ENCODE measurements at regions not wholly inside any gene's neighbourhood (a gene's known extent, or its start where the extent isn't known, plus 50 kb on each side); places are given as distances from the start of the nearest gene placed in this dataset.

- 92 to 94% (median 93%) methylated on average over 16 of the region's 16 CpGs for WGBS, 3 donors
- Histone ChIP-seq H3K27ac (ENCODE audit: low read depth in 1 of 3, low read length in 2 of 3) (no peak overlapping the region), H3K4me1 (ENCODE audit: control insufficient read depth in 3 of 3, insufficient read depth in 2 of 3, low read depth in 1 of 3, low read length in 2 of 3) (peaks cover 0 to 13% (median 0%) of the 10 kb centered on the region in 3 donors), H3K4me3 (ENCODE audit: low read depth in 1 of 3, low read length in 3 of 3) (no peak overlapping the region), H3K36me3 (ENCODE audit: control insufficient read depth in 3 of 3, insufficient read depth in 2 of 3, low read depth in 1 of 3, low read length in 3 of 3) (no peaks in the 10 kb centered on the region), H3K9me3 (ENCODE audit: control insufficient read depth in 2 of 2, insufficient read depth in 1 of 2, low read depth in 1 of 2, low read length in 1 of 2) (no peaks in the 10 kb centered on the region), H3K27me3 (ENCODE audit: control insufficient read depth in 3 of 3, insufficient read depth in 3 of 3, low read length in 3 of 3) (no peaks in the 10 kb centered on the region)
- FAIRE-seq (no peak), DNase-seq (no peak)
Measured at GRCh38 chr2:239517686-239518085, 116.9 kb upstream of the HDAC4 start.

GRCh38 chr2:239516954-239517305, 116.1 kb upstream of the HDAC4 start:
- no peak overlapping the region for H3K4me3 ChIP-seq (ENCODE audit: low read depth in 1 of 3, low read length in 3 of 3)
- 83 to 91% (median 90%) methylated on average over 11 of the region's 11 CpGs for WGBS, 3 donors

GRCh38 chr2:239516286-239516953, 115.6 kb upstream of the HDAC4 start:
- no peaks in the 10 kb centered on the region for H3K27me3 ChIP-seq (ENCODE audit: control insufficient read depth in 3 of 3, insufficient read depth in 3 of 3, low read length in 3 of 3)
- H3K27ac ChIP-seq (ENCODE audit: low read depth in 1 of 3, low read length in 2 of 3) = no peak overlapping the region
- WGBS, 3 donors = 77 to 80% (median 78%) methylated on average over 12 to 13 of the region's 13 CpGs
- no peaks in the 10 kb centered on the region for H3K36me3 ChIP-seq (ENCODE audit: control insufficient read depth in 3 of 3, insufficient read depth in 2 of 3, low read depth in 1 of 3, low read length in 3 of 3)
- no peak overlapping the region for H3K4me3 ChIP-seq (ENCODE audit: low read depth in 1 of 3, low read length in 3 of 3)
- H3K4me1 ChIP-seq (ENCODE audit: control insufficient read depth in 3 of 3, insufficient read depth in 2 of 3, low read depth in 1 of 3, low read length in 2 of 3) = peaks cover 0 to 4% (median 0%) of the 10 kb centered on the region in 3 donors
- FAIRE-seq (no peak), DNase-seq (no peak)
- peaks cover 0 to 6% of the 10 kb centered on the region in 2 donors for H3K9me3 ChIP-seq (ENCODE audit: control insufficient read depth in 2 of 2, insufficient read depth in 1 of 2, low read depth in 1 of 2, low read length in 1 of 2)

More at GRCh38 chr2:239516954-239517305, 116.1 kb upstream of the HDAC4 start:
- Histone ChIP-seq H3K27me3 (ENCODE audit: control insufficient read depth in 3 of 3, insufficient read depth in 3 of 3, low read length in 3 of 3) (no peaks in the 10 kb centered on the region), H3K36me3 (ENCODE audit: control insufficient read depth in 3 of 3, insufficient read depth in 2 of 3, low read depth in 1 of 3, low read length in 3 of 3) (no peaks in the 10 kb centered on the region), H3K4me1 (ENCODE audit: control insufficient read depth in 3 of 3, insufficient read depth in 2 of 3, low read depth in 1 of 3, low read length in 2 of 3) (peaks cover 0 to 8% (median 0%) of the 10 kb centered on the region in 3 donors), H3K27ac (ENCODE audit: low read depth in 1 of 3, low read length in 2 of 3) (no peak overlapping the region), H3K9me3 (ENCODE audit: control insufficient read depth in 2 of 2, insufficient read depth in 1 of 2, low read depth in 1 of 2, low read length in 1 of 2) (peaks cover 0 to 6% of the 10 kb centered on the region in 2 donors)
- no peak for FAIRE-seq
- DNase-seq = no peak

- H3K27ac ChIP-seq (ENCODE audit: low read depth in 1 of 3, low read length in 2 of 3) = no peak overlapping the region
- peaks cover 0 to 6% of the 10 kb centered on the region in 2 donors for H3K9me3 ChIP-seq (ENCODE audit: control insufficient read depth in 2 of 2, insufficient read depth in 1 of 2, low read depth in 1 of 2, low read length in 1 of 2)
- FAIRE-seq (no peak), DNase-seq (peak in 1 of 2 donors; percentile 48)
- H3K4me1 ChIP-seq (ENCODE audit: control insufficient read depth in 3 of 3, insufficient read depth in 2 of 3, low read depth in 1 of 3, low read length in 2 of 3) = peaks cover 0 to 4% (median 0%) of the 10 kb centered on the region in 3 donors
- H3K36me3 ChIP-seq (ENCODE audit: control insufficient read depth in 3 of 3, insufficient read depth in 2 of 3, low read depth in 1 of 3, low read length in 3 of 3) = no peaks in the 10 kb centered on the region
- no peak overlapping the region for H3K4me3 ChIP-seq (ENCODE audit: low read depth in 1 of 3, low read length in 3 of 3)
- no peaks in the 10 kb centered on the region for H3K27me3 ChIP-seq (ENCODE audit: control insufficient read depth in 3 of 3, insufficient read depth in 3 of 3, low read length in 3 of 3)
- 31 to 64% (median 45%) methylated on average over 19 to 24 of the region's 24 CpGs for WGBS, 3 donors
Measured at GRCh38 chr2:239514754-239515530, 114.1 kb upstream of the HDAC4 start.

- peaks cover 0 to 4% (median 0%) of the 10 kb centered on the region in 3 donors for H3K4me1 ChIP-seq (ENCODE audit: control insufficient read depth in 3 of 3, insufficient read depth in 2 of 3, low read depth in 1 of 3, low read length in 2 of 3)
- H3K36me3 ChIP-seq (ENCODE audit: control insufficient read depth in 3 of 3, insufficient read depth in 2 of 3, low read depth in 1 of 3, low read length in 3 of 3) = no peaks in the 10 kb centered on the region
- H3K4me3 ChIP-seq (ENCODE audit: low read depth in 1 of 3, low read length in 3 of 3) = no peak overlapping the region
- DNase-seq (no peak), FAIRE-seq (no peak)
- H3K9me3 ChIP-seq (ENCODE audit: control insufficient read depth in 2 of 2, insufficient read depth in 1 of 2, low read depth in 1 of 2, low read length in 1 of 2) = peaks cover 0 to 6% of the 10 kb centered on the region in 2 donors
- 85 to 89% (median 88%) methylated on average over 9 of the region's 9 CpGs for WGBS, 3 donors
- H3K27me3 ChIP-seq (ENCODE audit: control insufficient read depth in 3 of 3, insufficient read depth in 3 of 3, low read length in 3 of 3) = no peaks in the 10 kb centered on the region
- H3K27ac ChIP-seq (ENCODE audit: low read depth in 1 of 3, low read length in 2 of 3) = no peak overlapping the region
Measured at GRCh38 chr2:239512054-239512453, 111.2 kb upstream of the HDAC4 start.

- FAIRE-seq (no peak), DNase-seq (no peak)
- WGBS, 3 donors = 70 to 79% (median 77%) methylated on average over 19 of the region's 19 CpGs
- no peak overlapping the region for H3K27ac ChIP-seq (ENCODE audit: low read depth in 1 of 3, low read length in 2 of 3)
- no peaks in the 10 kb centered on the region for H3K4me1 ChIP-seq (ENCODE audit: control insufficient read depth in 3 of 3, insufficient read depth in 2 of 3, low read depth in 1 of 3, low read length in 2 of 3)
- H3K4me3 ChIP-seq (ENCODE audit: low read depth in 1 of 3, low read length in 3 of 3) = no peak overlapping the region
- no peaks in the 10 kb centered on the region for H3K27me3 ChIP-seq (ENCODE audit: control insufficient read depth in 3 of 3, insufficient read depth in 3 of 3, low read length in 3 of 3)
- H3K36me3 ChIP-seq (ENCODE audit: control insufficient read depth in 3 of 3, insufficient read depth in 2 of 3, low read depth in 1 of 3, low read length in 3 of 3) = no peaks in the 10 kb centered on the region
- H3K9me3 ChIP-seq (ENCODE audit: control insufficient read depth in 2 of 2, insufficient read depth in 1 of 2, low read depth in 1 of 2, low read length in 1 of 2) = peaks cover 0 to 6% of the 10 kb centered on the region in 2 donors
Measured at GRCh38 chr2:239509373-239510143, 108.7 kb upstream of the HDAC4 start.

- no peaks in the 10 kb centered on the region for H3K27me3 ChIP-seq (ENCODE audit: control insufficient read depth in 3 of 3, insufficient read depth in 3 of 3, low read length in 3 of 3)
Measured at GRCh38 chr2:239508261-239508660, 107.4 kb upstream of the HDAC4 start.

GRCh38 chr2:239507576-239508258, 106.9 kb upstream of the HDAC4 start:
- 69 to 83% (median 82%) methylated on average over 16 to 18 of the region's 18 CpGs for WGBS, 3 donors

More at GRCh38 chr2:239508261-239508660, 107.4 kb upstream of the HDAC4 start:
- no peak for FAIRE-seq
- Histone ChIP-seq H3K27ac (ENCODE audit: low read depth in 1 of 3, low read length in 2 of 3) (no peak overlapping the region), H3K4me3 (ENCODE audit: low read depth in 1 of 3, low read length in 3 of 3) (no peak overlapping the region), H3K9me3 (ENCODE audit: control insufficient read depth in 2 of 2, insufficient read depth in 1 of 2, low read depth in 1 of 2, low read length in 1 of 2) (peaks cover 0 to 6% of the 10 kb centered on the region in 2 donors), H3K36me3 (ENCODE audit: control insufficient read depth in 3 of 3, insufficient read depth in 2 of 3, low read depth in 1 of 3, low read length in 3 of 3) (no peaks in the 10 kb centered on the region), H3K4me1 (ENCODE audit: control insufficient read depth in 3 of 3, insufficient read depth in 2 of 3, low read depth in 1 of 3, low read length in 2 of 3) (no peaks in the 10 kb centered on the region)
- WGBS, 3 donors = 80 to 89% (median 84%) methylated on average over 6 of the region's 6 CpGs
- DNase-seq = no peak

More at GRCh38 chr2:239507576-239508258, 106.9 kb upstream of the HDAC4 start:
- no peaks in the 10 kb centered on the region for H3K27me3 ChIP-seq (ENCODE audit: control insufficient read depth in 3 of 3, insufficient read depth in 3 of 3, low read length in 3 of 3)
- H3K9me3 ChIP-seq (ENCODE audit: control insufficient read depth in 2 of 2, insufficient read depth in 1 of 2, low read depth in 1 of 2, low read length in 1 of 2) = peaks cover 0 to 6% of the 10 kb centered on the region in 2 donors
- no peak for FAIRE-seq
- DNase-seq = no peak
- H3K4me1 ChIP-seq (ENCODE audit: control insufficient read depth in 3 of 3, insufficient read depth in 2 of 3, low read depth in 1 of 3, low read length in 2 of 3) = no peaks in the 10 kb centered on the region
- H3K27ac ChIP-seq (ENCODE audit: low read depth in 1 of 3, low read length in 2 of 3) = no peak overlapping the region
- H3K36me3 ChIP-seq (ENCODE audit: control insufficient read depth in 3 of 3, insufficient read depth in 2 of 3, low read depth in 1 of 3, low read length in 3 of 3) = no peaks in the 10 kb centered on the region
- no peak overlapping the region for H3K4me3 ChIP-seq (ENCODE audit: low read depth in 1 of 3, low read length in 3 of 3)

All from small intestine (tissue), 7 donors.